Mucosa of descending colon (tissue), 3 donors: ENCODE measurements at regions not wholly inside any gene's neighbourhood (a gene's known extent, or its start where the extent isn't known, plus 50 kb on each side); places are given as distances from the start of the nearest gene placed in this dataset.

Experiments
- ATAC-seq: fragments of 200-7000 bp; cut with Tn5 transposase; one replicate; pipeline ENCODE4 v1.9.1; 2020; ENCODE audit warnings: mild to moderate bottlenecking, moderate library complexity
- DNase-seq, 3 donors: peaks; one replicate each; pipeline ENCODE4 v3.0.0-alpha.2; 2020
- H3K36me3 ChIP-seq: fragments of 200-600 bp; one replicate; pipeline ENCODE4 v1.8.0; 2021; ENCODE audit warnings: low read depth, mild to moderate bottlenecking
- H3K4me1 ChIP-seq: fragments of 200-600 bp; one replicate; pipeline ENCODE4 v1.8.0; 2021; ENCODE audit warnings: low read depth, mild to moderate bottlenecking
- H3K4me3 ChIP-seq: fragments of 200-600 bp; one replicate; pipeline ENCODE4 v1.8.0; 2021; ENCODE audit warnings: mild to moderate bottlenecking
- H3K9me3 ChIP-seq: fragments of 200-600 bp; one replicate; pipeline ENCODE4 v1.8.0; 2021; ENCODE audit warnings: mild to moderate bottlenecking
- CTCF ChIP-seq: fragments of 200-600 bp; IDR thresholded peaks from one replicate; pipeline ENCODE4 v1.8.0; 2022; ENCODE audit warnings: antibody characterized with exemption, mild to moderate bottlenecking
- intact Hi-C, 2 donors: fragments of 100-400 bp; cut with DNase I in 1 of 2; cut with micrococcal nuclease in 1 of 2; formaldehyde crosslinking; loops; one replicate each; pipeline versions ENCODE4 v1.11.0 to v1.11.1; 2022; cut with DNase I, micrococcal nuclease
- donor health status: DM: no; HTN: no; CAD: no; lungs with moderate emphysema.
- donor health status: DM: no; HTN: no; CAD: no.
- donor health status: DM: no; HTN: yes; CAD: no.

GRCh38 chr6:23713211-23713610 lies 412.8 kb upstream of the NRSN1 start:
- Histone ChIP-seq H3K4me1 (no peaks in the 10 kb centered on the region), H3K9me3 (no peaks in the 10 kb centered on the region), H3K36me3 (no peaks in the 10 kb centered on the region), H3K4me3 (no peak overlapping the region)
- ATAC-seq (no peak), DNase-seq (no peak)
- intact Hi-C loops, result no loop called here
- TF ChIP-seq CTCF, result no peak

- Histone ChIP-seq H3K4me3 (no peak overlapping the region), H3K36me3 (no peaks in the 10 kb centered on the region), H3K9me3 (no peaks in the 10 kb centered on the region), H3K4me1 (peaks cover 3% of the 10 kb centered on the region)
- ATAC-seq, result peak; percentile 79
- no peak for TF ChIP-seq CTCF
- peak in 2 of 3 donors; percentile 26 to 47 for DNase-seq
- intact Hi-C loops, result no loop called here
These were observed 397.3 kb upstream of the NRSN1 start for GRCh38 chr6:23728707-23729106.

- H3K36me3 ChIP-seq, result no peaks in the 10 kb centered on the region
- H3K4me3 ChIP-seq, result no peak overlapping the region
- peaks cover 3% of the 10 kb centered on the region for H3K4me1 ChIP-seq
- DNase-seq, result no peak
- no peak for TF ChIP-seq CTCF
- H3K9me3 ChIP-seq, result no peaks in the 10 kb centered on the region
- no peak for ATAC-seq
- intact Hi-C loops, result no loop called here
These were observed 394.4 kb upstream of the NRSN1 start for GRCh38 chr6:23731609-23732008.

GRCh38 chr6:23732521-23732920 lies 393.5 kb upstream of the NRSN1 start:
- intact Hi-C loops, result no loop called here
- no peak for ATAC-seq
- TF ChIP-seq CTCF, result no peak
- Histone ChIP-seq H3K4me1 (peaks cover 3% of the 10 kb centered on the region), H3K4me3 (no peak overlapping the region), H3K9me3 (no peaks in the 10 kb centered on the region), H3K36me3 (no peaks in the 10 kb centered on the region)
- DNase-seq, result no peak

GRCh38 chr6:23735151-23735550 lies 390.9 kb upstream of the NRSN1 start:
- TF ChIP-seq CTCF, result no peak
- no peaks in the 10 kb centered on the region for H3K4me1 ChIP-seq
- intact Hi-C loops, result no loop called here
- no peaks in the 10 kb centered on the region for H3K9me3 ChIP-seq
- ATAC-seq (no peak), DNase-seq (no peak)
- no peak overlapping the region for H3K4me3 ChIP-seq
- H3K36me3 ChIP-seq, result no peaks in the 10 kb centered on the region

GRCh38 chr6:23736577-23736976 lies 389.4 kb upstream of the NRSN1 start:
- intact Hi-C loops, result no loop called here
- Histone ChIP-seq H3K9me3 (no peaks in the 10 kb centered on the region), H3K4me3 (no peak overlapping the region), H3K4me1 (no peaks in the 10 kb centered on the region), H3K36me3 (no peaks in the 10 kb centered on the region)
- ATAC-seq (no peak), DNase-seq (no peak)
- no peak for TF ChIP-seq CTCF
